MCF 10A (cell line): ENCODE measurements at regions not wholly inside any gene's neighbourhood (a gene's known extent, or its start where the extent isn't known, plus 50 kb on each side); places are given as distances from the start of the nearest gene placed in this dataset.

Source experiments
- BruUV-seq: library from RNA; stranded (reverse); fragments of 400-500 nt; replicated peaks from 2 replicates; lab custom pipeline; 2021; lab: Mats Ljungman, UMichigan
- CTCF ChIA-PET: fragments of 300-600 bp; sonication (Branson Sonifier 250); formaldehyde crosslinking; extraction: SDS; loops from one replicate; lab custom pipeline; 2021; ENCODE audit warnings: antibody characterized with exemption, inconsistent platforms; lab: Yijun Ruan, JAX
- POLR2A ChIA-PET: fragments of 300-600, 350-650 bp; sonication (Branson Sonifier 250); formaldehyde crosslinking; extraction: SDS; loops from one replicate; lab custom pipeline; 2020; ENCODE audit warnings: antibody characterized with exemption, inconsistent platforms; lab: Yijun Ruan, JAX
- DNase-seq: peaks from one replicate; pipeline ENCODE4 v3.0.0-alpha.2; 2018; ENCODE audit not compliant: unreplicated experiment
- H3K27ac Mint-ChIP-seq: one replicate; pipeline ENCODE4 v1.8.0; 2022; ENCODE audit warnings: mild to moderate bottlenecking, low read depth, mixed read lengths; ENCODE audit not compliant: unreplicated experiment
- H3K27me3 Mint-ChIP-seq: one replicate; pipeline ENCODE4 v1.8.0; 2022; ENCODE audit warnings: mixed read lengths; ENCODE audit not compliant: insufficient read depth, unreplicated experiment
- H3K36me3 Mint-ChIP-seq: one replicate; pipeline ENCODE4 v1.8.0; 2022; ENCODE audit warnings: mild to moderate bottlenecking, moderate library complexity, mixed read lengths; ENCODE audit not compliant: insufficient read depth, unreplicated experiment
- H3K4me1 Mint-ChIP-seq: one replicate; pipeline ENCODE4 v1.8.0; 2022; ENCODE audit warnings: mixed read lengths; ENCODE audit not compliant: insufficient read depth, unreplicated experiment
- H3K4me3 Mint-ChIP-seq: one replicate; pipeline ENCODE4 v1.8.0; 2022; ENCODE audit warnings: mild to moderate bottlenecking, moderate library complexity, mixed read lengths; ENCODE audit not compliant: unreplicated experiment
- H3K9me3 Mint-ChIP-seq: one replicate; pipeline ENCODE4 v1.8.0; 2022; ENCODE audit warnings: mixed read lengths; ENCODE audit not compliant: unreplicated experiment
- CTCF ChIP-seq: fragments of 200-600 bp; IDR thresholded peaks from one replicate; pipeline ENCODE4 v1.8.0; 2022; ENCODE audit warnings: antibody characterized with exemption, mild to moderate bottlenecking; ENCODE audit not compliant: unreplicated experiment
- intact Hi-C: fragments of 100-400 bp; cut with micrococcal nuclease; formaldehyde crosslinking; loops from 2 replicates; pipeline ENCODE4 v1.14.1; 2022

- TF ChIP-seq CTCF, result no peak
- no peaks in the 10 kb centered on the region for H3K36me3 Mint-ChIP-seq
- no peaks in the 10 kb centered on the region for H3K27me3 Mint-ChIP-seq
- CTCF ChIA-PET, result interaction anchor here (0.9 kb wide), 1 partner anchor 10 kb away, joined by 5 read pairs; no protein-coding TSS in a partner anchor
- intact Hi-C loops, result no loop called here
- no peak overlapping the region for H3K4me3 Mint-ChIP-seq
- no peaks in the 10 kb centered on the region for H3K9me3 Mint-ChIP-seq
- BruUV-seq, result no TSS peak
- no peak for DNase-seq
- H3K4me1 Mint-ChIP-seq, result no peaks in the 10 kb centered on the region
- no peak overlapping the region for H3K27ac Mint-ChIP-seq
- POLR2A ChIA-PET, result no interaction called here
These were observed 707.6 kb upstream of the MDGA2 start for GRCh38 chr14:48382961-48383360.

- ChIA-PET POLR2A (no interaction called here), CTCF (no interaction called here)
- H3K27ac Mint-ChIP-seq, result no peak overlapping the region
- no peaks in the 10 kb centered on the region for H3K9me3 Mint-ChIP-seq
- H3K27me3 Mint-ChIP-seq, result no peaks in the 10 kb centered on the region
- no peaks in the 10 kb centered on the region for H3K4me1 Mint-ChIP-seq
- intact Hi-C loops, result no loop called here
- no peak for TF ChIP-seq CTCF
- no peak for DNase-seq
- H3K4me3 Mint-ChIP-seq, result no peak overlapping the region
- no TSS peak for BruUV-seq
- H3K36me3 Mint-ChIP-seq, result no peaks in the 10 kb centered on the region
These were observed 703.1 kb upstream of the MDGA2 start for GRCh38 chr14:48378541-48378940.

- no peak overlapping the region for H3K4me3 Mint-ChIP-seq
- TF ChIP-seq CTCF, result no peak
- no TSS peak for BruUV-seq
- H3K36me3 Mint-ChIP-seq, result no peaks in the 10 kb centered on the region
- no peaks in the 10 kb centered on the region for H3K9me3 Mint-ChIP-seq
- H3K27me3 Mint-ChIP-seq, result no peaks in the 10 kb centered on the region
- H3K27ac Mint-ChIP-seq, result no peak overlapping the region
- intact Hi-C loops, result no loop called here
- no peak for DNase-seq
- ChIA-PET POLR2A (no interaction called here), CTCF (no interaction called here)
- no peaks in the 10 kb centered on the region for H3K4me1 Mint-ChIP-seq
These were observed 698.6 kb upstream of the MDGA2 start for GRCh38 chr14:48373981-48374380.

DNA sequence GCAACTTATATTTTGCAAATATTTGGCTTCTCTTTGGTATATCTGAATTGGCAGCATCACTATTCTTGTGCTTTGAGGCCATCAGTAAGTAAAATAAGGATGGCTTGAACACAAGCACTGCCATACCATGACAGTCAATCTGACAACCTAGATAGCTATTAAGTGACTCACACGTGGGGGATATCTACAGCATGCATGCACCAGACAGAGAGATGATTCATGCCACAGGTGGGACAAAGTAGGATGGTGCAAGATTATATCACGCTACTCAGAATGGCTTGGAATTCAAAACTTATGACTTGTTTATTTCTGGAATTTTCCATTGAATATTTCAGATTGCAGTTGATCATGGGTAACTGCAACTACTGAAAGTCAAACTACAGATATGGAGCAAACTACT, 675.6 kb upstream of the MDGA2 start:
- Mint-ChIP-seq H3K36me3 (no peaks in the 10 kb centered on the region), H3K27ac (peak overlapping the region; percentile 43), H3K27me3 (no peaks in the 10 kb centered on the region), H3K9me3 (no peaks in the 10 kb centered on the region), H3K4me1 (peaks cover 8% of the 10 kb centered on the region), H3K4me3 (no peak overlapping the region)
- DNase-seq, result peak; percentile 57
- ChIA-PET CTCF (no interaction called here), POLR2A (no interaction called here)
- no TSS peak for BruUV-seq
- TF ChIP-seq CTCF, result no peak
- intact Hi-C loops, result no loop called here
